Cerebellar cortex (tissue), 1 donor: ENCODE measurements at regions not wholly inside any gene's neighbourhood (a gene's known extent, or its start where the extent isn't known, plus 50 kb on each side); places are given as distances from the start of the nearest gene placed in this dataset.

Experiments used
- DNase-seq: peaks from one replicate; pipeline ENCODE4 v3.0.0-alpha.2; 2015; ENCODE audit warnings: low spot score

- DNase-seq: no peak
Measured at GRCh38 chr4:165668694-165669093, 204.3 kb upstream of the TLL1 start.

GRCh38 chr4:165677081-165677480 is 196.0 kb upstream of the TLL1 start:
- DNase-seq: no peak

GRCh38 chr4:165678236-165678935 is 194.7 kb upstream of the TLL1 start:
- DNase-seq: no peak

GRCh38 chr4:165678936-165679325 is 194.1 kb upstream of the TLL1 start:
- DNase-seq: no peak

- no peak for DNase-seq
Measured at GRCh38 chr4:165680821-165681220, 192.2 kb upstream of the TLL1 start.

GRCh38 chr4:165682611-165683010 is 190.4 kb upstream of the TLL1 start:
- no peak for DNase-seq

- DNase-seq: peak; percentile 66
Measured at GRCh38 chr4:165684177-165684805, 188.7 kb upstream of the TLL1 start.

- no peak for DNase-seq
Measured at GRCh38 chr4:165686756-165687155, 186.3 kb upstream of the TLL1 start.

- DNase-seq: no peak
Measured at GRCh38 chr4:165689159-165689558, 183.9 kb upstream of the TLL1 start.

- no peak for DNase-seq
Measured at GRCh38 chr4:165692082-165692481, 181.0 kb upstream of the TLL1 start.

GRCh38 chr4:165698272-165698671 is 174.8 kb upstream of the TLL1 start:
- no peak for DNase-seq

GRCh38 chr4:165699055-165699454 is 174.0 kb upstream of the TLL1 start:
- no peak for DNase-seq

GRCh38 chr4:165700855-165701254 is 172.2 kb upstream of the TLL1 start:
- no peak for DNase-seq

GRCh38 chr4:165707128-165707527 is 165.9 kb upstream of the TLL1 start:
- DNase-seq: no peak

- DNase-seq: no peak
Measured at GRCh38 chr4:165709516-165709915, 163.5 kb upstream of the TLL1 start.

GRCh38 chr4:165709973-165710526 is 163.0 kb upstream of the TLL1 start:
- DNase-seq: no peak

- no peak for DNase-seq
Measured at GRCh38 chr4:165711436-165711835, 161.6 kb upstream of the TLL1 start.

GRCh38 chr4:165711912-165712311 is 161.1 kb upstream of the TLL1 start:
- DNase-seq: no peak

- DNase-seq: no peak
Measured at GRCh38 chr4:165714650-165715049, 158.4 kb upstream of the TLL1 start.

- DNase-seq: no peak
Measured at GRCh38 chr4:165715211-165715610, 157.8 kb upstream of the TLL1 start.

GRCh38 chr4:165715989-165716388 is 157.0 kb upstream of the TLL1 start:
- no peak for DNase-seq

GRCh38 chr4:165716472-165716871 is 156.6 kb upstream of the TLL1 start:
- DNase-seq: no peak

GRCh38 chr4:165718660-165719059 is 154.4 kb upstream of the TLL1 start:
- no peak for DNase-seq
